Activated T-cell treated with anti-CD3 and anti-CD28 coated beads, Interleukin-2, amount 50 U/mL, for 1 hour (primary cell): ENCODE measurements at regions not wholly inside any gene's neighbourhood (a gene's known extent, or its start where the extent isn't known, plus 50 kb on each side); places are given as distances from the start of the nearest gene placed in this dataset.

Experiments
- DNase-seq: peaks from one replicate; pipeline ENCODE4 v3.0.0-alpha.2; 2020

DNA sequence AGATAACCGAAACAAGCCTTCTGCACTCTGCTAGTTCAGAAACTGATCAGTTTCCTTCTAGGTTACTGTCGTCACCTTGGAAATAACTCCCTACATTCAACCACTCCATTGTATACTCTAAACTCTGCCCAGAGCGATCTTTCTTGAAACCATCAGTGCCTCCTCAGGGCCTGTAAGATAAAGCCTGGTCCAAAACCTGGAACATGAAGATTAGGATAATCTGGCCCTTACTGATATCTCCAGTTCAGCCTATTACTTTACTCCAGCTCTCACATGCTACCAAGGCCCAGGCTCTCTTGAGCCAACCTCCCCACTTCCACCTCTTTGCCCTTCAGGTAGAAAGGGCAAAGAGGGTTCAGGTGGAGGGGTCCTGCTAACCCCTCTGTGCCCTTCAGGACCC, 125.3 kb upstream of the RXFP2 start:
- DNase-seq = no peak

DNA sequence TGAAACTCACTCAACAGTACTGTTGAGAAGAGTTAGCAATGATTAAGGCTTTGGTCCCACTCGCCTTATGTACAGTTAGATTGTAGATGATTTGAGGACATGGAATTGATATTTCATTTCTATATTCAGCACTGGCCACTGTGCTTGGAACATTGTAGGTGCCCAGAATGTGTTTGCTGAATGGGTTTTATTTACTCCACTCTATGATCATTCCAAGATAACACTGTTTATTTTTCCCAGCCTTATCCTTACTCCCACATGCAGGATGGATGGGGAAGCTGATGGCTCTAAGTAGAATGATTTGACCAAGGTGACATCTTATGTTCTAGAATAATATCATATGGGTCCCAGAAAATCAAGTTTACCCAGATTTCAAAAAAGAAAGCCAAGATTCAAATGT, 124.6 kb upstream of the RXFP2 start:
- no peak for DNase-seq

DNA sequence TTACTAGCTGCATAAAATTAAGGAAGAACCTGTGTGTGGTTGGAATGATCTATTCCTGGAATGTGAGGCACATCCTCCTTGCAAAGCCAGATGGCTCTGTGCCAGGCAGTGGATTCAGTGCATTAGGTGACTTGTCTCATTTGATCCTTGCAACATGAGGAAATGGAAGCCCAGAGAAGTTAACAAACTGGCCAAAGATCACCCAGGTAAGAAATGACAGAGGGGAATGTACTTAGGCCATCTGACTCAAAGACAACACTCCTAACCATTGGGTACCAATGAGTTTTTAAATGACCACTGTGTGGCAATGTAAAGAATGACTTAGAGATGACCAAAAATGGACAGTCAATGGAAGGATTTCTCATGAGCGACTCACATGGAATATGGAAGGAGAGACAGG, 114.2 kb upstream of the RXFP2 start:
- no peak for DNase-seq

DNA sequence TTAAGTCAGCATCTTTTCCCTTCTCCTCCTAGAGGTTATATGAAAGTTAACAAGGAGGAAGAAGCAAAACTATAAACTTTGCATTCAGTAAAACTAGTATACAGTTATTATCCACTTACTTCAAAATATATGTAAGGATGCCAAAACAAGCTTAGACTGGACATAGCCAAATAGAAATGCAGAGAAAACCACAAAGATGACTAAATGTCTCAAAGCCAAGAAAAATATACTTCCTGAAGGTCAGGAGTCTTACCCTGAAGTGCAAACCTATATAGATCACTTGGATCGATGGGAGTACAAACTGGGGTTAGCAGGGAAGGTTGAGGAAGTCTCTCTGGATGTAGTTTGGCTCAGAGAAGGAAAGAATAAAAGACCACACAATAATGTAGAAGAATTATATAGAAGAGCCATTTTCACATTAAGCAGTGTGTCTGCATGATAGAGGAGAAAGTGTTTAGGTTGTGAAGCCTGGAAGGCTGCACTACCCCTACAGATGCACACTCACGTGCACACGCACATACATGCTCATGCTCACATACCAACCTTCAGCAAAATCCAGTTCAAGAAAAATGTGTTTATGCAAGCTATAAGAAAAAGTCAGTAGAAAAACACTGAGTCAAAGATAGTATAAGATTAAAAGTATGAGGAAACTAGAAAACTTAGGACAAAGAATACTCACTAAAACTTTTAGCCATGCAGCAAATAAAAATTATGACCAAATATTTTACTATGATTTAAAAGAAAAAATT, 112.1 kb upstream of the RXFP2 start:
- DNase-seq = no peak

DNA sequence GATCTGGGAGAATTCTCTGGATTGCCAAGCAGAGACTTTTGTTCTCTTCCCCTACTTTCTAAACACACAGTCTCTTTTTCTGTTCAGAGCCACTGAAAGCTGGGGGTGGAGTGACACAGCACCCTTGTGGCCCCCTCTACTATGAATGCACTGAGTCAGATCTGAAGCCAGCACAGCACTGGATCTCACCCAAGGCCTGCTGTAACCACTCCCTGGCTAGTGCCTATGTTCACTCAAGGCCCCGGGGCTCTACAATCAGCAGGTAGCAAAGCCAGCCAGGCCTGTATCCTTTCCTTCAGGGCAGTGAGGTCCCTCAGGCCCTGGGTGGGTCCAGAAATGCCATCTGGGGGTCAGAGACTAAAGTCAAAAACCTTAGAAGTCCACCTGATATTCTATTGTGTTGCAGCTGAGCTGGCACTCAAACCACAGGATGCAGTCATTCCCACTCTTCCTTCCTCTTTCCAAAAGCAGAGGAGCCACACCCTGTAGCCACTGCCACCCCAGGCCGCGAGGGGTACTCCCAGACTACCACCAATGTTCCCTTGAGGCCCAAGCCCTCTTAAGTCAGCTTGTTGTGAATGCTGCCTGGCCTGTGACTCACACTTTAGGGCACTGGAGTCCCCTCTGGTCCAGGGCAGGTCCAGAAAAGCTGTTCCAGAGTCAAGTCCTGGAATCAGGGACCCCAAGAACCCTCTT, 110.1 kb upstream of the RXFP2 start:
- no peak for DNase-seq

DNA sequence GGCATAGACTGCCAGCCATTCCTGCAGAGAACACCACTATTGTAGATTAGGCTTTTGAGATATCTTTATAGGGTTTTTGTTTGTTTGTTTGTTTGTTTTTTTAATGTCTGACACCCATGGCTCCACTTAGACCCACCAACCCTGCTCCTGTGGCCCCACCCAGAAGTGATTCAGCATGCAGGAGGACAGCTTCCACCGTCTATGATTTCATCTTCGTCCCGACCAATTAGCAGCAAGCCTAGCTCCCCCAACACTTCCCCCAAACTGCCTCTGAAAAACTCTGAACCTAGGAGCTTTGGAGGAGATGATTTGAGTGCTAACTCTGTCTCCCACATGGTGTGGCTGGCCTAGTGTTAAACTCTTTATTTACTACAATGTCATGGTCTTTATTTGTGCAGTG, 108.3 kb upstream of the RXFP2 start:
- no peak for DNase-seq

DNA sequence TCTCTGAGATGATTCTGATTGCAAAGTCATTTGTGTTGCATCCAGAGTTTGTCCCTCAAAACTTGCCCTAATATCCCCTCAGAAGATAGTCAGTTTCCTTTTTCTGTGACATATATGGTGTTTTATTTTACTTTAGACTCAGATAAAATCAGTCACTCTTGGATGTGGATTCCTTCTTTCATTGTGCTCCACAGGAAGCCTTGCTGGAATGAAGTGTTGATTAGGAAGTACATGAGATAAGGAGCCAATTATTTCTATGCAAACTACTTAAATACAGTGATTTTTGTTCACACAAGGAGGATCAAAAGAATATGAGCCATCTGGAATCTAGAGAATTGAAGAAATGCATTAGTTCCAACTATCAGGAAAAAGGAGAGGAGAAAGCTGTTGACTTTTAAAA, 107.6 kb upstream of the RXFP2 start:
- DNase-seq = no peak

DNA sequence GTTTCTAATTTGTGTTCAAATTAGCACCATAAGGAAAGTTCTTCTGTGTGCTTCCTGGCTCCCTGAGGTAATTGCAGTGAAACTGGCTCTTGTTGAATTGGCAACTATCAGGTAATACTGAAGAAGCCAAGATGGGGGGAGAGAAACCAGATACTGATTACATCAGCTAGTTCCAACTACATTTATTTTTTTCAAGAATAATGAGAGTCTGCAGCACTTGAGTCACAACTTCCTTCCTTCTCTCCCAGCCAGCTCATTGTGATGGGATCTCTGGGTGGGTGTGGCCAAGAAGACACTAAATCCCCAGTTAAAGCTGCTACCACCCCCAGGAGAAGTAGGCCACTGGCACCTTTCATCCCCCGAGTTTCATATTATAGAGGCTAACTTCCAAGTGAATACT, 100.7 kb upstream of the RXFP2 start:
- DNase-seq = no peak

DNA sequence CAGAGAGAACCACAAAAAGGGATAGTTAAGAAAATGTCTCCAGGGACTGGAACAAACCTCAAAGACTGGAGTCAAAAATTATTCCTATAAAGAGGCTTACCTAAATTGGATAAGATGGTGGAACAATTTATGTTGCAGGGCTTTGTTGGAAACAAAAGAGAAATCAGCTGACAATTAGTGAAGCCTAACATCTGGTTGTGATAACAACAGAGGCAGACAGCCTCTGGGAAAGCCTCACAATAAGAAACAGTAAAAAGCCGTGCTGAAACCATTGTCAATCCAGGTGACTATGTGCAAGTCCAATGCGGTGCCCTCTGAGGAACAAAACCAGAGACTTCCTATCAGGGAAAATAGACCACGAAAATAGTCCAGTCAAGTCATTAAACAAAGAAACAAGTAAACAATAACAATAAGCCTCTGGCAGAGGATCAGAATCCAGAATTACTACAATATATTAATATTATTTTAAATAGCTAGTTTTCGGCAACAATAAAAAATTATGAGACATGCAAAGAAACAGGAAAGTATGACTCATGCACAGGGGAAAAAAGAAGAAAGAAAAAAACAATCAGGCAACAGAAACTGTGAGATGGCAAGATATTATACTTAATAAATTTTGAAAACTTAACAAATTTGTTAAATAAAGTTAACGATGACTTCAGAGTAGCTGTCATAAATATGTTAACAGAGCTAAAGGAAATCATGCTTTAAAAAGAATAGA, 99.7 kb upstream of the RXFP2 start:
- DNase-seq = no peak

DNA sequence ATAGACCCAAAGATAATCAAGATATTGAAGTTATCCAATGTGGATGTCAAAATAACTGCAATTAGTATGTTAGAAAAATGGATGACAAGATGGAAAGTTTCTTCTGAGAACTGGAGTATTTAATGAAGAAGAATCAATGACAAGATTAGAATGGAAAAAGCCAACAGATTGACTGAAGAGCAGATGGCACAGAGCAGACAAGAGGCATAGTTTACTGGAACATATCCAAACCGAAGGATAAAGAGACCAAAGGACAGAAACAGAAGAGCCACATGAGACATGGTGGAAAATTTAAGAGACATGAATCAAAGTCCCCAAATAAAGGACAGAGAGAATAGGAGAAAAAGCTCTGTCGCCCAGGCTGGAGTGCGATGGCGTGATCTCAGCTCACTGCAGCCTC, 89.6 kb upstream of the RXFP2 start:
- no peak for DNase-seq

DNA sequence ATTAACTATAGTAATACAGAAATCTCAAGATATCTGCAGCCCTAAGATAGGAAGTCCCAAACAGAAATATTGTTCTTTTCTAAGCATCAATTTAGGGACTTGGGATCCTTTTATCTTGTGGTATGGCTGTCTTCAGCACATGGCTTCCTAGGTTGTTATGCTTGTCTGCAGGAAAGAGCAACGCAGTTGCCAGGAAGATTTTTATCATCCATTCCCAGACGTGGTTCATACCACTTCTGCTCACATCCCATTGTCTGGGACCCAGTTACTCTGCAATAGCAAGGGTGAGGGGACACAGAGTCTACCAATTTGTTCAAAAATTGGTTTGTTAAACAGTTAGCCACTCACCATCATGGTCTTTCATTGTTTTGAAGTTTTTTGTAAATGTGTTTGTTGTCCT, 85.6 kb upstream of the RXFP2 start:
- no peak for DNase-seq

DNA sequence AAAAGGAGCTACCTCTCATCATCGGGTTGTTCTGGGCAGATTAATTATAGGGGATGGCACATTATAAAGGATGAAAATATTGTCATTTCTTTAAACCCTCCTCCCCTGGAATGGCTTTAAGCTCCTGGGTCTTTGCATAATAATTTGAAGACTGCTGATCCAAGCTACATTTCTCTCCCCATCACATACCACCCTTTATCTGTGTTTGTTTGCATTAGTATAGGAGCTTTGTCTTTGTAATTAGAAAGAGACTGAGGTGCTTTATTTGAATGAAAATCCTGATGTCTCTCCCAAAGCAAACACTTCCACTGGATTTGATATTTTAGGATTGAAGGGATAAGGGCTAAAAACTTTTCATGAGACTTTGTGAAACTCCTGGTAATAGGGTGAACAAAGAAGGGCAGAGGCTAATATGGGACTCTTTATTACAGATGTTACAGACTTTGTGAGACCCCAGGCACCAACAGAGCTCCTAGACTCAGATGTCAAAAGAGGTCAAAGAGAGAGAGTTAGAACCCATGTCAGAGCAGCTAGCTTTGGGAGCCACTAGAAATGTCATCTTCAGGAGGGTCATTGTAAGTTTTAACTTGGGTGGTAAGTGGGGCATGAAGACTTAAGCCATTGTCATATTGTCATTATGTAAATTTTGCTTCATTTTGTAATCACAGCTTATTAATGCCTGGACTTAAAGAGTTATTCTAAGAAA, 75.3 kb upstream of the RXFP2 start:
- no peak for DNase-seq

DNA sequence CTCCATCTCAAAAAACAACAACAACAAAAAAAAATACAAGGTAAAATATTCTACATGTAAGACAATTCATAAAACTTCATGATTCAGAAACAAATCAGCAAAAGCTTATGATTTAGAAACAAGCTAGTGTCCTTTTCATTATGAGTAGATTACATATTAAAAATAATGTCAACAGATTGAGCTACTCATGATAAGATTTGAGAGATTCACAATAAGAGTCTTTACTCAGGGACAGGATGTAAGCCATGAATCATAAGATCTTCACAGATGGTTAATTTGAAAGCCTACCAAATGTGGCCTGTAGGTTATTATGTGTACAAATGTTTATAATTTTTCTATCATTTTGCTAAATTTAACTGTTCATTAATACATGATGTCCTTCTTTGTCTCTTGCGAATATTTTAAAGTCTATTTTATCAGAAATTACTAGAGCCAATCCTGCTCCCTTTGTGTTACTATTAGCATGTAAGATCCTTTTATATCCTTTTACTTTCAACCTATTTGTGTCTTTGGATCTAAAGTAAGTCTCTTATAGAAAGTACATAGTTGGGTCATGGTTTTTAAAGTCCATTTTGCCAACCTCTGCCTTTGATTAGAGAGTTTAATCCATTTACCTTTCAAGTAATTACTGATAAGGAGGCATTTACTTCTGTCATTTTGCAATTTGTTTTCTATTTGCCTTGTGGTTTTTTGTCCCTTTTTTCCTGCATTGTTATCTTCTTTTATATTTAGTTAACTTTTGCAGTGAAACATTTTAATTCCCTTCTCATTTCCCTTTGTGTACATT, 68.3 kb upstream of the RXFP2 start:
- no peak for DNase-seq

DNA sequence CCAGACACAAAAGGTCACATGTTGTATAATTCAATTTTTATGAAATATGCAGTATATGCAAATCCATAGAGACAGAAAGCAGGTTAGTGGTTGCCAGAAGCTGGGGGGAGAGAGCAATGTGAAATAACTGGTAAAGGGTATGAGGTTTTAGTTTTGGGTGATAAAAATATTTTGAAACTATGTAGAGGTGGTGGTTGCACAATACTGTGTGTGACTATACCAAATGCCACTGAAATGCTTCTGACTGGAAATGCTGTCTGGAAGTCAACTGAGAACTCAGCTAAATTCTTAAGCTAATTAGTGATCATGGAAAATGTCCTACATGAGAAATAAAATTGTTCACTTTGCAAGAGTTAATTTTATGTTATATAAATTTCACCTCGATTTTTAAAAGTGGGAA, 65.3 kb upstream of the RXFP2 start:
- no peak for DNase-seq

DNA sequence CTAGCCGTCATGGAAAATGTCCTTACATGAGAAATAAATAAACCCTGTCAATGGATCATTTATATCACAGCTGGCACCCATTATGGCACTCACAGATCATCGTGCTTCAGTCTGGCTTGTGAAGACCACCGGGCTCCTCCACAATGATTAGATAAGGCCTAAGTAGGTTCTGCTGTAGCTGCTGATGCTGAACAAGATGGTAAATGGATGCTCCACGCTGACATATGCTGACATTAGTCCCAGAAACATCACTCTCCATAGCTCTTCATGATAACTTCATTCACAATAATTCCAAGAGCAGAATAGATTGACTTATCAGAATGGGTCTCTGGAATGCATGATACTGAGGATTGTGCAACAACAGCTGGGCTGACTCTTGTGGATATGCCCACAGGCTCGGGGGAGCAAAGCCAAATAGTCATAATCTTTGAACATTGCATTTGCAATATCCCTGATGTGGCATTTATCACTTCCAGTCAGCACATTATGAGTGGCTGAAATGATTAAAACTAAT, 63.8 kb upstream of the RXFP2 start:
- no peak for DNase-seq

DNA sequence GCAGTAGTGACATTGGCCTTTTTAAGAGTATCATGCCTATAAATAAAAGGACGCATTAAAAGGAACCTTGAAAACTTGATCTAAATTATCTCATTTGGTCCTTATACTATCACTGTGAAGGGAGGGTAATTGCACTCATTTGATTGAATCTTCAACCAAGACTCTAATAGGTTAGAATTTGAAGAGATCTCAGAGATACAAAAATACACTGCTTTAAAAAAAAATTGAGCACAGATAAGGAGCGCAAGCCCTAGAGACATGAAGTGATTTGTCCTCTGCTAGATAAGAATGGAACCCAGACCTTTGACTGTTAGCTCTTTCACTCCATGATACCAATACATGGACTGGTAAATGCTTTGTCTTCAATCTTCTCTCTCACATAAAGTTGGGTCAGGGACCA, 58.2 kb upstream of the RXFP2 start:
- DNase-seq = no peak

DNA sequence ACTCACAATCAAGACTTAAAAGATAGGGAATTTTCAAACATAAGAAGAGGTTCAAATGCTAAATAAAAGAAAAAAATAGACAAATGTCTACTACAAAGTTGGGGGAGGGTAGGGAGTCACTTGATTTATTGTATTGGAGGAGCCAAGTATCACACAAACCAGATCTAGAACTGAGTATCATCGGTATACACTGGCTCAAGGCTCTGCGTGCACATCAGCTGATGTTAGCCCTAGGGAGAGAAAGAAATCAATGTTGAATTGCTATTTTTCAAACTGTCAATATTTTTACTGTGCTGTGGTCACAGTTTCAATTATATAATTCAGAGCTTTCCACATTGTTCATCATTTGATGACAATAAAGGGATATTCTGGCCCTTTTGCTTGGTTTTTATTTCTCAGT, 54.9 kb upstream of the RXFP2 start:
- DNase-seq = no peak

DNA sequence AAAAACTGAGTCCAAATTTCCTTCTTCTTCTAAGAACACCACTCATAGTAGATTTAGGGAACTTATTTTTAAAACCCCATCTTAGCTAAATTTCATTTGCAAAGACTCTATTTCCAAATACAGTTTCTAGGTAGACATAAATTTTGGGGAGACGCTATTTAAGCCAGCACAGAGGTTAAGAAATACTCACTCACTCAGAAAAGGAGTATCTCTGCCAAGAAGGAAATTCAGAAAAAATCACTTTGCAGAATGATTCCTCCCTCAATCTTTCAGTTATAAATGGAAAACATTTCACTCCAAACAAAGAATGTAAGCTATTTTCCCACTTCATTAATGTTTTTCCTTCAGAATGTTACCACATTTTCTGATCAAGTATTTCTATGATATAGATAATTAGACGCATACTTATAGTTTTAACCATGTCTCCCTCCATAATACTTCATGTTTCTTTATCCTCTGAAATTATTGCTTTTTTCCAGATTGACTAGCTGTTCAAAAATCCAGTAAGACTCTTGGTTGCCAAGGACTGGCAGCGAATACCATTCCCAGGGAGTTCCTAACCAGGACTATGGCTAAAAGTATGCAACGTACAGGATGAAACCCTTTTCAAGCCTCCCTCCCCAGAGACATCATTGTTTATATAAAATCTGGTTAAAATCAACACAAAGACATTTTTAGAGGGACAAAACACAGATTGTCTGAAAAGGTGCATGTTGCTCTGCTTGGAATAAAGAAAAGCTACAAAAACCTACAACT, 52.5 kb upstream of the RXFP2 start:
- DNase-seq = no peak
